Ascending aorta (tissue), 2 donors: ENCODE measurements at regions not wholly inside any gene's neighbourhood (a gene's known extent, or its start where the extent isn't known, plus 50 kb on each side); places are given as distances from the start of the nearest gene placed in this dataset.

Source experiments
- DNase-seq, 2 donors: peaks; one replicate each; pipeline ENCODE4 v3.0.0-alpha.2; 2019; ENCODE audit warnings: low spot score in 2 of 2
- H3K27ac ChIP-seq, 2 donors: fragments of 200-600 bp; sonication (generic); one replicate each; pipeline ENCODE4 v1.5.1; 2016 to 2017; ENCODE audit warnings: mild to moderate bottlenecking in 1 of 2
- H3K27me3 ChIP-seq: fragments of 200-600 bp; sonication (generic); one replicate; pipeline ENCODE4 v1.5.1; 2017
- H3K36me3 ChIP-seq, 2 donors: fragments of 200-600 bp; sonication (generic); one replicate each; pipeline ENCODE4 v1.5.1; 2016
- H3K4me1 ChIP-seq, 2 donors: fragments of 200-600 bp; sonication (generic); one replicate each; pipeline ENCODE4 v1.5.1; 2016 to 2017; ENCODE audit warnings: mild to moderate bottlenecking in 1 of 2
- H3K4me3 ChIP-seq, 2 donors: fragments of 200-600 bp; sonication (generic); one replicate each; pipeline ENCODE4 v1.5.1; 2016 to 2017; ENCODE audit warnings: mild to moderate bottlenecking in 1 of 2
- H3K9me3 ChIP-seq, 2 donors: fragments of 200-600 bp; sonication (generic); one replicate each; pipeline ENCODE4 v1.5.1; 2016
- intact Hi-C: fragments of 100-400 bp; cut with DNase I; formaldehyde crosslinking; loops from one replicate; pipeline ENCODE4 v1.15.1; 2023
- TF ChIP-seq, protein P1 (sequence below), 3 experiments: fragments of 200-600 bp in 2 of 3; fragments of 450-650 bp in 1 of 3; sonication (generic) in 2 of 3; IDR thresholded peaks; one replicate each; pipeline ENCODE4 v1.5.1; 2016 to 2019; ENCODE audit warnings: antibody characterized with exemption in 3 of 3, mild to moderate bottlenecking in 1 of 3, moderate library complexity in 1 of 3

DNA sequence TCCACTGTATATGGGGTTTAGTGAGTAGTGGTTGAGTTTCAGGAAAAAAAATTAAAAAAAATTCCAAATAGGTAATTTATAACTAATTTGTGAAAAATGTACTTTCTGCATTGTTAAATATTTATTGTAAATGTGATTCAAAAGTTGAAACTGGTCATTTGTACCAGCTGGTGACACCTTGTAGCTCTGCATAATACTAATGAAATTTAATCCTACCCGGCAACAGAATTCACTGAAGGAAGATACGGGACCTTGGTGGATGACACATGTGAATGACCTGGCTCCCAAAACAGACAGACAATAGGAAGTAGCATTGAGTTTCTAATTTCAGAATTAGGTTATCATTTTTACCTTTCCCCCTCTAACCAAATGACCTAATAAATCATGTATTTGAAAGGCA is 73.8 kb downstream of the SLITRK6 start:
- H3K27ac ChIP-seq, result no peak overlapping the region
- no peak for DNase-seq
- intact Hi-C loops, result no loop called here
- no peak overlapping the region for H3K4me3 ChIP-seq
- H3K4me1 ChIP-seq, result no peaks in the 10 kb centered on the region
- no peaks in the 10 kb centered on the region for H3K36me3 ChIP-seq
- H3K9me3 ChIP-seq, result no peaks in the 10 kb centered on the region
- no peaks in the 10 kb centered on the region for H3K27me3 ChIP-seq
- TF ChIP-seq, protein P1, sequence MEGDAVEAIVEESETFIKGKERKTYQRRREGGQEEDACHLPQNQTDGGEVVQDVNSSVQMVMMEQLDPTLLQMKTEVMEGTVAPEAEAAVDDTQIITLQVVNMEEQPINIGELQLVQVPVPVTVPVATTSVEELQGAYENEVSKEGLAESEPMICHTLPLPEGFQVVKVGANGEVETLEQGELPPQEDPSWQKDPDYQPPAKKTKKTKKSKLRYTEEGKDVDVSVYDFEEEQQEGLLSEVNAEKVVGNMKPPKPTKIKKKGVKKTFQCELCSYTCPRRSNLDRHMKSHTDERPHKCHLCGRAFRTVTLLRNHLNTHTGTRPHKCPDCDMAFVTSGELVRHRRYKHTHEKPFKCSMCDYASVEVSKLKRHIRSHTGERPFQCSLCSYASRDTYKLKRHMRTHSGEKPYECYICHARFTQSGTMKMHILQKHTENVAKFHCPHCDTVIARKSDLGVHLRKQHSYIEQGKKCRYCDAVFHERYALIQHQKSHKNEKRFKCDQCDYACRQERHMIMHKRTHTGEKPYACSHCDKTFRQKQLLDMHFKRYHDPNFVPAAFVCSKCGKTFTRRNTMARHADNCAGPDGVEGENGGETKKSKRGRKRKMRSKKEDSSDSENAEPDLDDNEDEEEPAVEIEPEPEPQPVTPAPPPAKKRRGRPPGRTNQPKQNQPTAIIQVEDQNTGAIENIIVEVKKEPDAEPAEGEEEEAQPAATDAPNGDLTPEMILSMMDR (IDR thresholded peaks at IDR 0.05), result no peak

DNA sequence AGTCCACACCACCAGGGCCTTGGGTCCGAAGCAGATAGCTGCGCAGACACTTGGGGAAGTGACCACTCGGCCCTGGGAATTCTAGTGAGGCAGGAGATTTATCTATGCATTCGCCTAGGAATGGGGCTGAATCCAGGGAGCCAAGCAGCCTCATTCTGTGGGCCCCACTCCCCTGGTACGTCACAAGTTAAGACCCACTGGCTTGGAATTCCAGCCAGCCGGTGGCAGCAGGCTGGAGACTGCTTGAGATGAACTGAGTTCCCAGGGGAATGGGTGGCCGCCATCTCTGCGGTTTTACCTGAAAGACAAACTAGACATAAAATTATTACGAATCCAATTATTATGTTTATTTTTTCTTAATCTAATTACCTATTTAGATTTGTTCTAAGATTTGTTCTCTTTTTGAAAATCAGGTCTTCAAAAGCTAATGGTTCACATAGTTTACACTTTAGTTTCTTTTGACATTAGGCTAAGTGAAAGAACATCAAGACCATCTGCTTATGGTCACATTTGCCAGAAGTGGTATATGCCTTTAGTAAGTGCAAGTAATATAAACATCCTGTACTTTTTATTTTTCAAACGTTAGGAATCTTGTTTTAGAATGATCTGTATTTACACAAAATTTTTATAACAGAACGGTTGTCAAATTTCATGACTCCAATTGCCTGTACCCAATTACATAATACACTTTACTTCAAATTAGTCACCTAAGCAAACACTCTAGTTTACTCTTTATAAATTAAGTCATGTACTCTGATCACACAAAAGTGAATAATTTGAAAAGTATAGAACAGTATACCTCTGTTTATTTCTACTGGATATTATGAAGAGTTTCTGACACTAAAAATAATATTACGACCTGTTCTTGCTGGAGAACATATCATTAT is 74.4 kb downstream of the SLITRK6 start:
- no peak overlapping the region for H3K4me3 ChIP-seq
- no peaks in the 10 kb centered on the region for H3K27me3 ChIP-seq
- H3K9me3 ChIP-seq, result no peaks in the 10 kb centered on the region
- TF ChIP-seq, protein P1 (IDR thresholded peaks at IDR 0.05), result no peak
- no peaks in the 10 kb centered on the region for H3K4me1 ChIP-seq
- intact Hi-C loops, result no loop called here
- no peak for DNase-seq
- no peak overlapping the region for H3K27ac ChIP-seq
- H3K36me3 ChIP-seq, result no peaks in the 10 kb centered on the region

DNA sequence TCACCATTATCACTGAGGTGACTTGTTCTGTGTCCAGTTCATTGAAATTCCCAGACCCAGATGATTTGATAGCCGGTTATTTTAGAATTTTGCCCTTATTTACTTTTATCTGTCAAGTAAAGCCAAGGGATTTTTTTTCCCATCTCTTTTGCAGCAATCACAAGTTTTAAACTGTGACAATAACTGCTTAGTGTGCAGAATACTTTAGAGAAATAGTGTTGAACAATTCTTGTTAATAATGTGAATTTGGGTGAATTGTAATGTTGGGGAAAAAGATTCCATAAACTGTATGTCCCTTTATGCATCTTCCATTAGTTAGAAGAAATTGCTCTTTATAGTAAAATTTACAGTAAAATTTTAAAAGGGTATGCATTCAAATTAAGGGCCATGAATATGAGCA is 79.5 kb downstream of the SLITRK6 start:
- Histone ChIP-seq H3K4me1 (no peaks in the 10 kb centered on the region), H3K9me3 (no peaks in the 10 kb centered on the region), H3K27ac (no peak overlapping the region), H3K27me3 (no peaks in the 10 kb centered on the region), H3K36me3 (no peaks in the 10 kb centered on the region), H3K4me3 (no peak overlapping the region)
- TF ChIP-seq, protein P1 (IDR thresholded peaks at IDR 0.05), result no peak
- no peak for DNase-seq
- intact Hi-C loops, result no loop called here

DNA sequence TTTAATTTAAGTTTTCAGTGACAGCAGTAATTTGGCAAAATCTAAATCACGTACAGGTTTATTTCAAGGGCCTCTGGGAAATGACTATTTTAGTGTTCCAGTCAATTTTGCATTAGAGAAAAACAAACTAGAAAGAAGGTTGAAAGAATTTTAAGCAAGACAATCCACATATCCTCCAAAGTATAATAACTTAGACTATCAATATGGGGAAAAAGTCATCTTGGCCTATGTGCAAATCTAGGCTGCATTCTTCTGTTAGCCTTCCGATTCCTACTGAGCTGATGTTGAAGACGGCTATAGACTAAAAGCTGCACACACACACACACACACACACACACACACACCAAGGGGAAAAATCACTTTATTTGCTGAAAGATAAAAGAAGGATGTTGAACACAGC is 81.3 kb downstream of the SLITRK6 start:
- TF ChIP-seq, protein P1 (IDR thresholded peaks at IDR 0.05), result no peak
- H3K4me1 ChIP-seq, result no peaks in the 10 kb centered on the region
- intact Hi-C loops, result no loop called here

DNA sequence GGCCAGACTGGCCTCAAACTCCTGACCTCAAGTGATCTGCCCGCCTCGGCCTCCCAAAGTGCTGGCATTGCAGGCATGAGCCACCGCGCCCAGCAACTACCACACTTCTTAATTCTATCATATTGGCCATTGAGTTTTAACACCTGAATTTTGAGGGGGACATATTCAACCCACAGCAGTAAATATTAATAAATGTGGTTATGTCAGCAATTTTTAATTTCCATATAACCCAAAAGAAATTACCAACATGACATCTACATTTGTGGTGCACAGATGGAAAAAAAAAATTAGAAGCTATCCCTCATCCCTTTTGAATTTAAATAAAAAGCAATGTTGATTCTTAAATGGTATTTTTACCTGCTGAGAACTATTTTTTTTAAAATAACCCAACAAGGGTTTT is 88.7 kb downstream of the SLITRK6 start:
- H3K4me3 ChIP-seq, result no peak overlapping the region

More for the DNA sequence above, 81.3 kb downstream of the SLITRK6 start:
- Histone ChIP-seq H3K27ac (no peak overlapping the region), H3K27me3 (no peaks in the 10 kb centered on the region), H3K9me3 (no peaks in the 10 kb centered on the region), H3K36me3 (no peaks in the 10 kb centered on the region), H3K4me3 (no peak overlapping the region)
- no peak for DNase-seq

More for the DNA sequence above, 88.7 kb downstream of the SLITRK6 start:
- Histone ChIP-seq H3K9me3 (no peaks in the 10 kb centered on the region), H3K36me3 (no peaks in the 10 kb centered on the region), H3K27me3 (no peaks in the 10 kb centered on the region), H3K4me1 (no peaks in the 10 kb centered on the region), H3K27ac (no peak overlapping the region)
- DNase-seq, result no peak
- intact Hi-C loops, result no loop called here
- TF ChIP-seq, protein P1 (IDR thresholded peaks at IDR 0.05), result no peak
